ENCODE measurements at regions not wholly inside any gene's neighbourhood (a gene's known extent, or its start where the extent isn't known, plus 50 kb on each side); places are given as distances from the start of the nearest gene placed in this dataset.

DNA sequence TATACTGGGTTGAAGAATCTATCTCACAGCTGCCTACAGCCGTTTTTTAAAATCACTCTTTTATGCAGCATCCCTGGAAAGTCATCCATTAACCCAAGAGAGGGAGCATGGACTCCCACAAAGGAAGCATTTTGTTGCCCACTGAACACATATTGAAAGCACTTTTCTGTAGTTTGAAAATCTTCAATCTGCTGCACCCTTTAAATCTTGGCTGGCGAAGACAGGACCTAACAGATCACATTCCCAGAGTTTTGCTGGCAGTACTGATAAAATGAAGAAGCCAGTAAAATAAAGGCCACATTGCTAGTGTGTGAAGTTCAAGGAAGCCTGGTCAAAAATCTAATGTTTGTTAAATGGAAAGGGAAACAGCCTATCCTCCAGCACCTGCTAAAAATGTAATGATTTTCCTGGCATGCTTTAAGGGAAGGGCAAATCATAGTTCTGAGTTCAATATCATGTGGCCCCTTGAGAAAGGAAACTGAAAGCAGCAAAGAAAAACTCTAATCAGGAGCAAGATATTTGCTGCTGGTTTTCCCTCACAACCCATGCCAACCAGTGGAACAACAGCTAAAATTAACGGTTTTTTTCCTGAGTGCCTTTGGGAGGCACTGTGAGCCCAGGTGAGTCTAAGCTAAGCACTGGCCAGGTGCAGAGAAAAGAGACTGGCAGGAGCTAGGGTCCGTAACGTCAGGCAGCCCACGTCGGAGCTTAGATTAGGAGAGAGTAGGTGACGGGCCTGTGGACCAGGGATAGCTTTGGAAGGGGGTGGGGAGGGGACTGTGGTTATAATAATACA, 97.9 kb upstream of the PALS2 start:
- no peak for DNase-seq (ENCODE audit: low spot score)

DNA sequence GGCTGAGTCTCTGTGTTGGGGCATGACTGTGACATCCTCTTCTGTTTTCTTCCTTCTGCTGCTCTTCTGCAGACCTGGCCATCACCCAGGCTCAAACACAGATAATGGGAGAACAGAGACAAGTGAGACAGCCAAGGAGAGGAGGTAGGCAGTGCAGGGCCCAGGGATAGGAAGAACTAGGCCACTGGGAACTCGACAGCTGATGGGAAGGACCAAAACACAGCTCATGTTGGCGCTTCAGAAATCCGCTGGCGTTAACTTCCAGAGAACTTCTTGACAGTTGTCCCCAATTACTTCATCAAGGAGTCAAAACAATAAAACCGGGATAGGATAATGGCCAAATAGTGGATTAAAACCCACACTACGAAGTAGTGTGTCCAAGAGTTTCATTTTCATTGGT, 97.0 kb upstream of the PALS2 start:
- no peak for DNase-seq (ENCODE audit: low spot score)

- no peak for DNase-seq (ENCODE audit: low spot score)
Observed at GRCh38 chr7:24477398-24478136, 95.7 kb upstream of the PALS2 start.

GRCh38 chr7:24478137-24478655, 95.1 kb upstream of the PALS2 start:
- no peak for DNase-seq (ENCODE audit: low spot score)

DNA sequence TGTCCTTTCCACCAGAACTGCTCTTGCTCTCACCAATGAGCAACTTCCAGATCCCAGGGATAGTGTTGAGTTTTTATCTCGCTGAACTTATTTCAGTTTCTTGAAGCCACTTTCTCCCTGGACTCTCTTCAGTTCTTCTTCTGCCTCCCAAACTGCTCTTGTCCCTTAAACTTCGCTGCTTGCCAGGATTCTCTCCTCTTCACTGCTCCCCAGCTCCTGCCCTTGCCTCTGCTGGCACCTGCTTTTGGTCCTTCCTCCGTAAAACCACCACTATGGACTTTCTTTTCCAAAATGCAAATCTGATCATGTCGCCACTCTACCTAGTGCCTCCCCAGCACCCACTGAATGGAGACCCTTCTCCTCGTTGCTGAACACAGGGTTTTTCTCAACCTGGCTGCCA, 92.8 kb upstream of the PALS2 start:
- DNase-seq (ENCODE audit: low spot score) = no peak

DNA sequence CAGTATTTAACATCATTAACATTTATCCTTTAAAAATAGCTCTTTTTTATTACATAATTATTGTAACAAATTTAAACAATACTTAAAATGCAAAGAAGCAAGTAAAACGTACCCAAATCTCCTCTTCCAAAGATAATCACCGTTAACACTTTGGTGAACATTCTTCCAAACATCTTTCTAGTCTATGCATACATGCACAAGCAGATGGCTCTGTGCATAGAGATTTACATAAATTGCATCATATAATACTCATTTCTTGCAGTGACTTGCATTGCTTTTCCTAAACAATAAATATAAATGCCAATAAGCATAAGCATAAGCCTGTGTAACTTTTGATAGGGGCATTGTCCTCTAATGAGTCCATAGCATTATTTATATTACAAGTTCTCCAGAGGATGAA, 89.4 kb upstream of the PALS2 start:
- DNase-seq (ENCODE audit: low spot score) = no peak

DNA sequence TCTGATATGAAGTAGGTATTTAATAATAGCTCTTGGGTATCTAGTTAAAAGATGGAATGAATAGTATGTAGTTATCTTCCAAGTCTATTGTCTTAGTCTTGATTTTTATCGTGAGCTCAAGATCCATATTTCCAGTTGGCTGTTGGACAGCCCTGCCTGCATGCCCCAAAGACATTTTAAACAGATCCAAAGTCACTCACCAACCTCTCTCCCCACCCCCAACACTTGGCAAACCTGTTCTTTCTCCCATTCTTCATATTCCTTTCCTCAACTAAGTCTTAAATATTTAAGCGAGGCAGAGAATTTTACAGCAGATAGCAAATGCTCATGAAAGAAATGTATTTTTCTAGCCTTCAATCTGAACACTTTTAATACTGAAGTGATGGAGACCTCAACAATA, 80.7 kb upstream of the PALS2 start:
- DNase-seq (ENCODE audit: low spot score) = no peak

GRCh38 chr7:24494832-24495231, 78.4 kb upstream of the PALS2 start:
- no peak for DNase-seq (ENCODE audit: low spot score)

DNA sequence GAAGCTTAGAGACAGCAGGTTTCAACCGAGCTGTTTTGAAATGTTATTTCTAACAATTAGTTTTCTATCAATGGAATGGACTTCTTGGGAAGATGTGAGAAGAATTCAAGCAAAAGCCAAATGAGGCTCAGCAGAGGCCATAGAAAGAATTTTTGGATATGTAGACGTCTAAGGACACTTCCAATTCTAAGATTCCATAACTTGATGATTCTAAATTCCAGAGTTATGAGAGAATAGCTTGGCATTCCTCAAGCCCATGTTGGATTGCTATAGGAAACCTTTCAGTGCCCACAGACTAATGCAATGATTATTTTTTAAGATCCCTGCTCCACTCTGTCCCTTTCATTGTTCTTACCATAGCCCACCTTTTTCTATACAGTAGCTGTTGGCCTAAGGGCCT, 77.2 kb upstream of the PALS2 start:
- DNase-seq (ENCODE audit: low spot score) = no peak

DNA sequence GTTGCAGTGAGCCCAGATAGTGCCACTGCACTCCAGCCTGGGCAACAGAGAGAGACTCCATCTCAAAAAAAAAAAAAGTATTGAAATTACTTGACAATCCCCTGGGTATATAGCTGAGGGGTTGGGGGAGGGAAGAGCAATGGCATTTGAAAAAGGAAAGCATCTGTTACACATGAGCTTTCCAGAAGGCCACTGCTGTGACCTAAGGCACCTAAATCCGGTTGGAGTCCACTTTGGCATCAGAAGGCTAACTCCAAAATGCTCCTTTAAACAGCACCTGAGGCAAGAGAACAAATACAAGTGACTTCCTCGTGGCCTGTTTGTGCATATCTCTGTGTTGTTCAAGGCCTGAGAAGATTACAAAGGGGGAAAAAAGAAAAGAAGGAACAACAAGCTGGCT, 74.8 kb upstream of the PALS2 start:
- DNase-seq (ENCODE audit: low spot score) = no peak

DNA sequence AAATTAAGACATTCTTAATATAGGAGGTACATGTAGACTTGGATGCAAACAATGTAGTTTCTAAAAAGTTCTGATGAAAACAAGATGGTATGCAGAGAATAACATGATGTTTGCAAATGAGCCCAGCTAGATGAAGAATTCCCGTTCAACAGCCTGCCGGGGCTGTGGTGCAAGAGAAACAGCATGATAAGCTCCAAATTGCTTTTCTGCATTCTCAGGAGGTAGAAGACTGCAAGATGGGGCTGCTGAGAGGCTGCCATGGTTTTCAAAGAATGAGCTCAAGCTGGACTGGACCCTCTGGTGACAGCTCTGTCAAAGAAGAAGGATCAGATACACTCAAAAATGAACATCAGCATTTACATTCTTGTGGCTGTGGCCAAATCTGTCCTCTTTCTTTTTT, 73.4 kb upstream of the PALS2 start:
- no peak for DNase-seq (ENCODE audit: low spot score)

DNA sequence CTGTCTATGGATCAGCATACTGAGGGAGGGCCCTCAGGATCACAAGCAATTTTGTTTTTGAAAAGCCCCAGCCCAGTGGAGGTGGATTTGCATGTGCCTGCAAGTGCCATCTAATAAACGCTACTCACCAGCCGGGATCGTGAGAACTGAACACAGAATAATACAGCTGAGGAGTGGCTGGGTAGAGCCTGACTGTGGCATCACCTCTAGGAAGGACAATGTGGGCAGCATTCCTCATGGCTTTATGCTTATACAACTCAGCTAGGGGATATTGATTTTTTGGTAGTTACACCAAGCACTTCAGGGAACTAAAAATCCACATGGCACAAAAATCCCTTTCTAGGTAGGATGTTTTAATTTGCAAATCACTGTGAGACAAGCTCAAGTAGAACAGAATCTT, 72.7 kb upstream of the PALS2 start:
- no peak for DNase-seq (ENCODE audit: low spot score)

DNA sequence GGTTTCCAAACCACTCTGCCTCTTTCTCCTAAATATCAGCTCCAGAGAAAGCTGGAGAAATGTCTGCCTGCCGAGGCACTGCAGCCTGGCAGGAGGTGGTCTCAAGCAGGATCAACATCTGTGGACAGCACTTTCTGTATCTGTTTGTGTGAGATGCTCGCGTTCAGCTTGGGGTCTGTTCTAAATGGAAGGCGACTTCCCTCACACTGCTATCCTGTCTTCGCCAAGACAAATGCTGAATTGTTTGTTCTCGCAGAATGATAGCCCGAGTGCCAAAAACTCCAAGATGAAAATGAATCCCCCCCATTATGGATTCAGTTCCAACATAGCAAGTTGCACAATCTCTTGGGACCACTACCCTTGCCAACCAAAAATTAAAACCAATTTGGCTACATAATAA, 72.2 kb upstream of the PALS2 start:
- DNase-seq (ENCODE audit: low spot score) = no peak

GRCh38 chr7:24501443-24502134, 71.7 kb upstream of the PALS2 start:
- no peak for DNase-seq (ENCODE audit: low spot score)

- DNase-seq (ENCODE audit: low spot score) = no peak
Observed at GRCh38 chr7:24502135-24502488, 71.1 kb upstream of the PALS2 start.

DNA sequence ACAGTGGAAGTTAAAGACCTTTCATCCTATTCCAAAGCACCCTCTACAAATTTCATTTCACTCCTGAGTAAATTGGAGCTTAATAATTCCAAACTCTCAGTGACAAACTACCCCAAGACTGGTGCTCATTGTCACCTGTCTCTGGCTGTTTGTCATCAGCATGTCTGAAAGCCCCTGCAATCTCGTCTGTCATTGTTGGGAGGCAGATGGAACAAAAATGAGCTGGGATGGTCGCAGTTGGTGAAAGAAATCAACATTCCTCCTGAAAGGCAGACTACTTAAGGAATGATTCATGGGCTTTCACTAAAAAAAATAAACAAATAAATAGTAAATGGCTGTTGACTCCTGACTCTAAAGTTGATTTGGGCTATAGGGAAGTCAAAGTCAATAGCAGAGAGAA, 69.7 kb upstream of the PALS2 start:
- no peak for DNase-seq (ENCODE audit: low spot score)

DNA sequence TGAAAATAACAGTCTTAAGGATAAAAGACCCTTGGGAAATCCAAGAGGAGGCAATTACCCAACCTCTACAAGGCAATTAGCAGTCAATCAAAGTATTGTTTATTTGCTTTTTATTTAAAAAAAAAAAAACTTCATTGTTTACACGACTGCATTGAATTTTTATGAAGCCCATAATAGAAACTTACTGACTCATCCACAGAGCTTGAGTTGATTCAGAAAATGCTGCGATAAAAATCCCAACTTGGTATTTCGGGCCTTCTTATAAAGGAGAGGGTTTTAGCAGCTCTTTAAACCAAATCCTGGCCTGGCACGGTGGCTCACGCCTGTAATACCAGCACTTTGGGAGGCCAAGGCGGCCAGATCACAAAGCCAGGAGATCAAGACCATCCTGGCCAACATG, 69.2 kb upstream of the PALS2 start:
- DNase-seq (ENCODE audit: low spot score) = no peak

- no peak for DNase-seq (ENCODE audit: low spot score)
Observed at GRCh38 chr7:24504836-24505235, 68.4 kb upstream of the PALS2 start.

DNA sequence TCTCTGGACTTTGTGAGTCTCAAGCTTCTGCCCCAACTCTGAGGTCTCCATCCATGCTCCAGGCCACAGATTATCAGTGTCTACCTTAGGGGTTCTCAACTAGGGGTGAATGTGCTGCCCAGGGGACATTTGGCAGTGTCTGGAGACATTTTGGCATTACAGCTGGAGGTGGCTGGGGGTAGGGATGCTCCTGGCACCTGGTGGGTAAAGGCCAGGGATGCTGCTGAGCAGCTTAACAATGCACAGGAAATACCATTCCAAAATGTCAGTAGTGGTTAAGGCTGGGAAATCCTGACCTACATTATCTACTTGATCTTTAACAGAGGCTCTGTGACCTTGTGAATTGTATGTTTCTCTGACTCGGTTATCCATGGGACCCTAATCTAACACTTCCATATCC, 67.3 kb upstream of the PALS2 start:
- DNase-seq (ENCODE audit: low spot score) = no peak

DNA sequence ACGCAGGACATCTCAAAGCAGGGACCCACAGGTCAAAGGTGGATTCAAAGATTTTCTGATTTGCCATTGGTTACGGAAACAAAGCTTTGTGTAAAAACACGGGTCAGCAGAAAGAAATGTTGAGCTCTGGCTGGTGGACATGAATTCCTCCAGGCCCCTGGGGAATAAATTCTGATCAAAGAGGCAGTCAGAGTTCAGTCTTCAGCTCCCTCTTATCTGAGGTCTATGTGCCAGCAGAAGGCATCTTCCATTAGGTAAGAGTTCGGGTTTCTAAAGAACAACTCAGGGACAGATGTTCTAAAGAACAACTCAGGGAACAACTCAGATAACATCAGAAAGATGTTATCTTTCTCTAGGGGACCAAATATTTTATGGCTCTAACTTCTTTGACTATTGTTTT, 64.9 kb upstream of the PALS2 start:
- no peak for DNase-seq (ENCODE audit: low spot score)

DNA sequence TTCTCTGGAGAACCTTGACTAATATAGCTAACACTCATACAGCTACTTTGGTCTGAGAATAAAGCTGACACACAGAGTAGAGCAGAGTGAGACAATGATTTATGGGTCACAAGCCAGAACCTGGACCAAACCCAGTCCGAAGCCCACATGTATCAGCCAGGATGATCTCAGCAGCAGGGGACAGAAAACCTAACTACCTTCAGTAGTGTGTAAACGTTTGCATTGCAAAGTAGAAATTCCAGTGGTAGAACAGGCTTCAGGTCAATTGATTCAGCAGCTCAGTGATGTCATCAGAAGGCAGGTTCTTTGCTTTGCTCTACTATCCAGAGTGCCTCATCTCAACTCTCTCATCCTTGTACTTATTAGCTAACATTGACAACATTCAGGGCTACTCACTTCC, 62.5 kb upstream of the PALS2 start:
- no peak for DNase-seq (ENCODE audit: low spot score)

DNA sequence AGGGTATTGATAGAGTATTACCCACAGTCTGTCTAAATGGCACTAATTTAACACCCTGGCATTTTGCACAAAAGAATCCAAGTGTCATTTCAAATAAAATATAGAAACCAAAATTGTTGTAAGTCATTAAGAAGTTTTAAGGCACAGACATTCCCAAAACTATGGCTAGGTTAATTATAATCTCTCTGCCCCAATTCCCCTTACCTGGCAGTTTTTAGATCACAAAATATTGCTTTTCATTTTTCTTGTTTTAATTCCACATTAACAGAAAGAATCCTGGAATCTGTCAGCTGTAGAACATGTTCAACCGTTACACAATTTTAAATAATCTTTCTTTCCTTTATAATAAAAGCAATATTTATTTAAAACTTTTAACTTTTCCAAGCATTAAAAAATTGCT, 56.1 kb upstream of the PALS2 start:
- no peak for DNase-seq (ENCODE audit: low spot score)
